K562 (cell line): ENCODE measurements at regions not wholly inside any gene's neighbourhood (a gene's known extent, or its start where the extent isn't known, plus 50 kb on each side); places are given as distances from the start of the nearest gene placed in this dataset.
"Not testable (repeated sequence)": the region's sequence is repeated elsewhere in the genome, so short reads cannot be mapped to it uniquely, and the experiment has no call there.

Experiments used
- CREB1 ChIP-seq, 2 experiments: sonication (generic) in 1 of 2; formaldehyde crosslinking in 1 of 2; IDR thresholded peaks; 2 replicates each; pipeline versions ENCODE4 v1.6.1 to v1.8.0; 2012 to 2022; ENCODE audit warnings: inconsistent platforms in 1 of 2, mild to moderate bottlenecking in 1 of 2, missing genetic modification reagents in 1 of 2, moderate library complexity in 1 of 2
- U2AF2 ChIP-seq: fragments of 200-400 bp; formaldehyde crosslinking; optimal IDR thresholded peaks from 2 replicates; pipeline ENCODE3; 2017; ENCODE audit warnings: low read depth, mild to moderate bottlenecking, low read length
- ZNF830 ChIP-seq: fragments of 250-450 bp; sonication (Bioruptor Pico); IDR thresholded peaks from 2 replicates; pipeline ENCODE4 v1.5.0; 2021; ENCODE audit warnings: mild to moderate bottlenecking
- TF ChIP-seq, protein P1 (sequence below), 2 experiments: IDR thresholded peaks in 1 of 2; conservative IDR thresholded peaks in 1 of 2; 2 replicates each; pipeline ENCODE4 v1.6.1; 2016; ENCODE audit warnings: low read depth in 2 of 2, mild to moderate bottlenecking in 1 of 2, missing compliant biosample characterization in 1 of 2, missing genetic modification characterization in 1 of 2, moderate library complexity in 1 of 2
- TF ChIP-seq, protein P2 (sequence below), 3 experiments: IDR thresholded peaks in 2 of 3; conservative IDR thresholded peaks in 1 of 3; 2 replicates each; pipeline ENCODE4 v1.5.1; 2011 to 2012; ENCODE audit warnings: low read length in 3 of 3, mild to moderate bottlenecking in 3 of 3, control low read depth in 2 of 3, improper control_type of control experiment in 1 of 3, inconsistent platforms in 1 of 3, low read depth in 1 of 3, mixed read lengths in 1 of 3, moderate library complexity in 1 of 3; ENCODE audit not compliant: insufficient read depth in 2 of 3

DNA sequence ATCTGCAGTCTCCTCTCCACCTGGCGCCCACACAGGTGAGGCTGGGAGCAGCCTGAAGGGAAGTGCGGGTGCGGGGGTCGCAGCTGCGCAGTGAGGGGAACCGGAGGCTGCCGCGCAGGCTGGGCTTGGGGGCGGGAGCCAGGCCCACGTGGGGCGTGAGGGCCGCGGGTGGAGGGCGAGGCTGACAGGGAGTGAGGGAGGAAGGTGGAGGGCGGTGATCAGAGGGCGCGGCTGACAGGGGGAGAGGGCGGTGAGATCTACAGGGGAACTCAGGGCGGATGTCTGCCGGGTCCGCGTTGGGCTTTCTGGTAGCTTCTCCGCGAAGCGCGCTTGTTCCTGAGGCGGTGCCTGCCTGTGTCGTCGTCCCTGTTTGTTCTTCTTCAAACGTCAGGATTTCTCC is 414.4 kb upstream of the NDN start:
- TF ChIP-seq, protein P1, sequence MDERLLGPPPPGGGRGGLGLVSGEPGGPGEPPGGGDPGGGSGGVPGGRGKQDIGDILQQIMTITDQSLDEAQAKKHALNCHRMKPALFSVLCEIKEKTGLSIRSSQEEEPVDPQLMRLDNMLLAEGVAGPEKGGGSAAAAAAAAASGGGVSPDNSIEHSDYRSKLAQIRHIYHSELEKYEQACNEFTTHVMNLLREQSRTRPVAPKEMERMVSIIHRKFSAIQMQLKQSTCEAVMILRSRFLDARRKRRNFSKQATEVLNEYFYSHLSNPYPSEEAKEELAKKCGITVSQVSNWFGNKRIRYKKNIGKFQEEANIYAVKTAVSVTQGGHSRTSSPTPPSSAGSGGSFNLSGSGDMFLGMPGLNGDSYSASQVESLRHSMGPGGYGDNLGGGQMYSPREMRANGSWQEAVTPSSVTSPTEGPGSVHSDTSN (CRISPR knock-in tag; IDR thresholded peaks at IDR 0.05; ENCODE audit: low read depth), result not testable (repeated sequence)
- TF ChIP-seq, protein P1 (tag; conservative IDR thresholded peaks at IDR 0.05; ENCODE audit: low read depth), result not testable (repeated sequence)
- TF ChIP-seq ZNF830 (CRISPR knock-in tag); U2AF2; CREB1 (IDR thresholded peaks at IDR 0.05); CREB1 (CRISPR knock-in tag; IDR thresholded peaks at IDR 0.05): not testable (repeated sequence)
- TF ChIP-seq, protein P2, sequence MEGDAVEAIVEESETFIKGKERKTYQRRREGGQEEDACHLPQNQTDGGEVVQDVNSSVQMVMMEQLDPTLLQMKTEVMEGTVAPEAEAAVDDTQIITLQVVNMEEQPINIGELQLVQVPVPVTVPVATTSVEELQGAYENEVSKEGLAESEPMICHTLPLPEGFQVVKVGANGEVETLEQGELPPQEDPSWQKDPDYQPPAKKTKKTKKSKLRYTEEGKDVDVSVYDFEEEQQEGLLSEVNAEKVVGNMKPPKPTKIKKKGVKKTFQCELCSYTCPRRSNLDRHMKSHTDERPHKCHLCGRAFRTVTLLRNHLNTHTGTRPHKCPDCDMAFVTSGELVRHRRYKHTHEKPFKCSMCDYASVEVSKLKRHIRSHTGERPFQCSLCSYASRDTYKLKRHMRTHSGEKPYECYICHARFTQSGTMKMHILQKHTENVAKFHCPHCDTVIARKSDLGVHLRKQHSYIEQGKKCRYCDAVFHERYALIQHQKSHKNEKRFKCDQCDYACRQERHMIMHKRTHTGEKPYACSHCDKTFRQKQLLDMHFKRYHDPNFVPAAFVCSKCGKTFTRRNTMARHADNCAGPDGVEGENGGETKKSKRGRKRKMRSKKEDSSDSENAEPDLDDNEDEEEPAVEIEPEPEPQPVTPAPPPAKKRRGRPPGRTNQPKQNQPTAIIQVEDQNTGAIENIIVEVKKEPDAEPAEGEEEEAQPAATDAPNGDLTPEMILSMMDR (IDR thresholded peaks at IDR 0.05 in 2 of 3, conservative IDR thresholded peaks at IDR 0.05 in 1 of 3; ENCODE audit: insufficient read depth in 2 of 3, low read depth in 1 of 3, low read length in 3 of 3), result not testable (repeated sequence)
